IPS DF 6.9 (cell line): ENCODE measurements at regions not wholly inside any gene's neighbourhood (a gene's known extent, or its start where the extent isn't known, plus 50 kb on each side); places are given as distances from the start of the nearest gene placed in this dataset.

Experiments used
- DNase-seq: peaks from one replicate; pipeline ENCODE4 v3.0.0-alpha.2; 2013; ENCODE audit warnings: low read depth, low spot score
- H3K27ac ChIP-seq: one replicate; pipeline ENCODE4 v1.5.1; 2013; ENCODE audit warnings: low read length, control low read depth
- H3K27me3 ChIP-seq: 2 replicates; pipeline ENCODE4 v1.6.1; 2013; ENCODE audit warnings: mild to moderate bottlenecking, low read length; ENCODE audit not compliant: control insufficient read depth, insufficient read depth
- H3K36me3 ChIP-seq: 2 replicates; pipeline ENCODE4 v1.6.1; 2013; ENCODE audit warnings: low read length; ENCODE audit not compliant: control insufficient read depth, insufficient read depth
- H3K4me1 ChIP-seq: 2 replicates; pipeline ENCODE4 v1.6.1; 2013; ENCODE audit warnings: low read length; ENCODE audit not compliant: control insufficient read depth, insufficient read depth
- H3K4me3 ChIP-seq: 2 replicates; pipeline ENCODE4 v1.5.1; 2013; ENCODE audit warnings: mild to moderate bottlenecking, low read length
- H3K9me3 ChIP-seq: 2 replicates; pipeline ENCODE4 v1.6.1; 2013; ENCODE audit warnings: low read length, inconsistent platforms; ENCODE audit not compliant: control insufficient read depth, insufficient read depth
- WGBS: extraction: QIAGEN DNeasy Blood & Tissue Kit; methylation state at CpG from one replicate; pipeline ENCODE4 v1.1.7; 2013; ENCODE audit warnings: mixed read lengths, missing lambda C conversion rate; ENCODE audit not compliant: insufficient read length, insufficient coverage; 5-methylcytosine and 5-hydroxymethylcytosine counted together

DNA sequence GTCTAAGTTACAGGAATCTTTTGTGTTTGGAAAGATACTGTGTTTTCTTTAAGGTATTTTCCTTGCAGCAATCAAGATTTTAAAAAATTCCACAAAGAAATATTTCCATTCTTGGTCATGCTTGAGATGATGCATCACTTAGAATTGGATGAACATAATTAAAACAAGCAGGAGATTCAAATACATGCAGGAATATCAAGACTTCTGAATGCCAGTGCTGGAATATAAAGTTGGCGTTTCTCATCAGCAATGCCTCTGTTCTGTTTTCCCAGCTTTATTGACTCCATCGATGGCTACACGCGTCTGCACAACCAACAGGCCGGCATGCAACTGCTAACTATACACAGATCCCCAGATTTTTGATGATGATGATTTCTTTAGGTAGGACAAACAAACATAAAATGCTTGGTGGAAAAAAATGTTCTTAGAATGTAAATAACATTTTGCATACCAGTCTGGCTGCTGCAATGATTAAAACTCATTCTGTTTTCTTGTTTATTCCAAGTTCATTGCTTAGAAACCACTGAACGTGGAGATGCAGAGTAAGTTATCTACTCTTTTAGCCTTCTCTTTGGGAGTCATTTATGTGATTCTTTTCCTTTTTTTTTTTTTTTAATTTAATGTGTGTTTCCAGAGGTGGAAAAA, 91.3 kb upstream of the FAM171A1 start:
- Histone ChIP-seq H3K36me3 (no peaks in the 10 kb centered on the region), H3K27me3 (peaks cover 6% of the 10 kb centered on the region; the same call in 1 of the 2 replicates), H3K4me1 (no peaks in the 10 kb centered on the region), H3K9me3 (no peaks in the 10 kb centered on the region), H3K4me3 (no peak overlapping the region), H3K27ac (no peak overlapping the region)
- DNase-seq = no peak
- no CpG with 5 or more reads among the region's 6 CpGs for WGBS

DNA sequence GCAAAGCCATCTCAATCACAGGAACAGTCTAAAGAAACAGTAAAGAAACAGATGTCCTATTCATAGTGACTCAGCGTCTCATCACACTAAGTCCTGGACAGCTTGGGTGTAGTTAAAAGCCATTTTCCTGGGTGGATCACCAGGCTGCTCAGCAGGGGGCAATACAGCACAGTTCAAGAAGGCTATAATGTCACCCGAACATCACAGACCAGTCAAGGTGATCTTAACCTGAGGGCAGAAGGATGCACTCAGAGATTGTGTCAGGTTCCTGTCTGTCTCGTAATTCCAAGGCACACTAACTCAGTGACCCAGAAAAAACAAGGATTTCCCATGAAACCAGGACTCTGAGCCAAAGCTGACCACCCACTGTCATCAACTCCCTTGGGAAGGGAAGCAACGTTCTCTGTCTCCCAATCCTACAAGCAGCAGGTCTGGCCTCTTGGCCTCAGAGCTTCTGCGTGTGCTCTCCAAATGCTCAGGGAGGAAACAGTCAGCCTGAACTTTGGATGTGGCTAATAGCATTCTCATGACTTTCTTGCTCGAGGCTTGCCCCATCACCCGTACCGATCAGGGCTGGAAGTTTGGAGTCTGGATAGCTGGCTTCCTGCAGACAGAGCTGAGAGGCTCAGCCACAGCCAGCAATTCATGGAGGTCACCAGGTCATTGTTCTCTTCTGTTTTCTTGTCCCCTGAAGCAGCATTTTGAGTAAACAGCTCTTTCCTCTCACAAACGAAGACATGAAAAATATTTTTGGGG, 90.4 kb upstream of the FAM171A1 start:
- Histone ChIP-seq H3K27me3 (peaks cover 1% of the 10 kb centered on the region; the same call in 1 of the 2 replicates), H3K4me1 (no peaks in the 10 kb centered on the region), H3K4me3 (no peak overlapping the region), H3K36me3 (no peaks in the 10 kb centered on the region), H3K9me3 (no peaks in the 10 kb centered on the region), H3K27ac (no peak overlapping the region)
- DNase-seq = no peak
- WGBS = no CpG with 5 or more reads among the region's 9 CpGs

DNA sequence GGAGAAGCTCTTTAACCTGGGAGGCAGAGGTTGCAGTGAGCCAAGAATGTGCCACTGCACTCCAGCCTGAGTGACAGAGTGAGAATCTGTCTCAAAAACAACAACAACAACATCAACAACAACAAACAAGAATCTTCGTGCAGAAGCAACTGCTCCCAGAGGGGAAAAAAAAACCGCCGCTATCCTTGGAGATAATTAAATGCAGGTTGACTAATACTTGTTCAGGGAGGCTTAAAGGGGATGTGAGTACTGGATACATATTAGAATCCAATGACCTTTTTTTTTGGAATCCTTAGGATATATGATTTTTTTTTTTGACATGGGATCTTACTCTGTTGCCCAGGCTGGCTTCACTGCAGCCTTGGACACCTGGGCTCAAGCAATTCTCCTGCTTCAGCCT, 89.6 kb upstream of the FAM171A1 start:
- H3K9me3 ChIP-seq = no peaks in the 10 kb centered on the region
- peaks cover 1% of the 10 kb centered on the region; the same call in 1 of the 2 replicates for H3K27me3 ChIP-seq
- no CpG with 5 or more reads among the region's 3 CpGs for WGBS
- no peaks in the 10 kb centered on the region for H3K36me3 ChIP-seq
- no peaks in the 10 kb centered on the region for H3K4me1 ChIP-seq
- H3K27ac ChIP-seq = no peak overlapping the region
- no peak for DNase-seq
- no peak overlapping the region for H3K4me3 ChIP-seq

DNA sequence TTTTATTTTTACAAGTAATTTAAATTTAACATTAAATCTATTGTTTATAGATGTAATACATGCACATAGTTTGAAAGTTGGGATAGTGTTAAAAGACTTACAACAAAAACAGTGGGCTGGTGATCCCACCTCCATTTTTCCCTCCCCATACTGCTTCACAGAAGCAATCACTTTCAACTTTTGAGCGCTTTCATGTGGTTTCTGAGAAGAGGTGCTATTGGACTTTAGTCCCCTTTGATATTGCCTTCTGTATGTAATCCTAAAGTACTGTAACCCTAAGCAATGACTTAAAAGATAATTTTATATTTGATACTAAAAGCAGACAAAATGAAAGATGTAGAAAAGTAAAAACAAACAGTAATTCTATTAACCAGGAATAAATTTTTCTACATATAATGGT, 88.1 kb upstream of the FAM171A1 start:
- 0 out of 2 replicates have a peak, but pooled peaks cover 1% of the 10 kb centered on the region for H3K27me3 ChIP-seq

DNA sequence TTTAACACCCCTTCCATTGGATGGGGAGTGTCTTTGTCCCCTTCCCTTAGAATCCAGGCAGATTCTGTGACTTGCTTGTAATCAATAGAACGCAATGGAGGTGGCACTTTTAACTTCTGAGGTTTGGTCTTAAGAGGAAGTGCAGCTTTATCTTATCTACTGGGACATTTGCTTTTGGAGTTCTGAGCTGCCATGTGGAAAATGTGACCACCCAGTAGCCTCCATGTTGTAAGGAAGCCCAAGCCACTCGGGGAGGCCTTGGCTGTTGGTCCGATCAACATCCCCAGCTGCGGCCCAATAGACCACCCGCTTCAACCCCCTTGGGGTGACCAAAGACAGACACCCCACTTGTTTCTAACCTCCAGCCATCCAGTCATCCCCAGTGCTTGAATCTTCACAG, 86.3 kb upstream of the FAM171A1 start:
- no peaks in the 10 kb centered on the region; the same call in 1 of the 2 replicates for H3K4me1 ChIP-seq
- DNase-seq = no peak
- WGBS = no CpG with 5 or more reads among the region's 5 CpGs
- H3K9me3 ChIP-seq = no peaks in the 10 kb centered on the region
- no peak overlapping the region for H3K4me3 ChIP-seq
- no peak overlapping the region for H3K27ac ChIP-seq
- peaks cover under 1% of the 10 kb centered on the region; the same call in 1 of the 2 replicates for H3K27me3 ChIP-seq
- H3K36me3 ChIP-seq = no peaks in the 10 kb centered on the region

More for the DNA sequence above, 88.1 kb upstream of the FAM171A1 start:
- no peak for DNase-seq
- no peaks in the 10 kb centered on the region for H3K36me3 ChIP-seq
- no peak overlapping the region for H3K4me3 ChIP-seq
- no peaks in the 10 kb centered on the region for H3K4me1 ChIP-seq
- H3K27ac ChIP-seq = no peak overlapping the region
- H3K9me3 ChIP-seq = no peaks in the 10 kb centered on the region
- no CpG with 5 or more reads among the region's 1 CpG for WGBS

DNA sequence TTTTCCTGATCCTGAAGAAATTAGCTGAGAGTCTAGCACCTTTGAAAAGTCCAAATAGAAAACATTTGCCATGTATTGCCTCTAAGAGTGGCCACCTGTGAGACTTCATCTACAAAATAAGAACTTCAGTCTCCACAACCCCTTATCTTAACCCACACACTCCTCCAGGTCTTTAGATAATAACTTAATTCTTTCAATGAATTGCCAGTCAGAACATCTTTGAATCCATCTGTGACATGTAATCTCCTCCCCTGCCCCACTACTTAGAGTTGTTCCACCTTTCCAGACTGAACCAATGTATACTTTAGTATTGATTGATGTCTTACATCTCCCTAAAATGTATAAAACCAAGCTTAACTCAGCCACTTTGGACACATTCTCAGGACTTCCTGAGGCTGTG, 84.4 kb upstream of the FAM171A1 start:
- H3K27me3 ChIP-seq = peaks cover 2% of the 10 kb centered on the region; the same call in 1 of the 2 replicates
- no peaks in the 10 kb centered on the region for H3K9me3 ChIP-seq
- no peak overlapping the region for H3K27ac ChIP-seq
- H3K4me1 ChIP-seq = peaks cover 2% of the 10 kb centered on the region
- no peaks in the 10 kb centered on the region for H3K36me3 ChIP-seq
- no peak for DNase-seq
- H3K4me3 ChIP-seq = no peak overlapping the region

DNA sequence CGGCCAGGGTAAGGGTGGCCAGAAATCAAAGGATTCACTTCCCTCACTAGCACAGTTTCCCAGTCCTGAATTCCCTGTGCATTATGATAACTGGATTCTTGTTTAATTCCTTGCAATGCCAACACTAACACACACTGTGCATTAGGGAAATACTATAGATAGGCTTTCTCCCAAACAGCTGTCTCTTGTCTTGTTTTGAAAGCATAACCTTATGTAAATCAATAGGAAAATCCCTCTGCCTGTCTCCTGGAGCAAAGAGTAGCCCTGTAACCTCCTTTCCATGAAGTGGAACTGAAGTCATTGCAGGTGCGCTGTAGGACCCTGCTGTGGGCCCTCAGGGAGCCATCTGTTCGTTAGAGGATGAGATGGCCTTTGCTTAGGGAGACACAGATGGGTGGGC, 82.8 kb upstream of the FAM171A1 start:
- peaks cover 2% of the 10 kb centered on the region; the same call in 1 of the 2 replicates for H3K27me3 ChIP-seq
- no peak for DNase-seq
- no peaks in the 10 kb centered on the region for H3K36me3 ChIP-seq
- H3K4me3 ChIP-seq = no peak overlapping the region
- WGBS = no CpG with 5 or more reads among the region's 3 CpGs
- H3K27ac ChIP-seq = no peak overlapping the region
- H3K4me1 ChIP-seq = peaks cover 2% of the 10 kb centered on the region
- no peaks in the 10 kb centered on the region for H3K9me3 ChIP-seq

DNA sequence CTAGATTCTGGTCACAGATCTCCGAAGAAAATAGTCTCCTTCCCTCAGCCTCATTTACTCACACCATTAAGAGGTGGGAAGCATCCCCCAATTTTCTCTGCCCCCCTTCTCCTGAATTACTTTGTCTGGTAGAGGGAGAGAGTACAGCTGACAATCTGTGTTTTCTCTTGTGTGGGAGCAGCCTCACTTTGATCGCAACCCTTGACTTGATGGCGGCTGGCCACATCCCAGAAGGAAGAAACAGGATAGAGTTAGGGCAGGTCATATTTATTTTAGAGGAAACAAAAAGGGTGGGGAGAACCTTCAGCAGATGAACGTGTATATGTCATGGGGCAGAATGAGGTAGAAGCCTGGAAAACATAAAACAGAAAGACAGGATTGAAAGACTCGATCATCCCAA, 82.4 kb upstream of the FAM171A1 start:
- H3K4me3 ChIP-seq = no peak overlapping the region
- WGBS = no CpG with 5 or more reads among the region's 5 CpGs

DNA sequence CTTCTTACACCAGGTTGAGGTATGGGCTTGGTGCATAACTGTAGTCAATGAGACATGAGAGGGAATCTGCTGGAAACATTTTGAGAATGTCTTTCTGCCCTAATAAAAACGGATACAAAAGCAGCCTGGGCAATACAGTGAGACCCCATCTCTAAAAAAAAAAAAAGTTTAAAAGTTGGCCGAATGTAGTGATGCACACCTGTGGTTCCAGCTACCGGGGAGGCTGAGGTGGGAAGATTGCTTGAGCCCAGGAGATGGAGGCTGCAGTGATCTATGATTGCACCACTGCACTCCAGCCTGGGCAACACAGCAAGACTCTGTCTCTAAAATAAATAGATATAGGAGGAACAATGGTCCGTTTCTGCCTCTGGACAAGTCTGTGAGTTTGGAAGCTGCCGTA, 81.5 kb upstream of the FAM171A1 start:
- H3K4me1 ChIP-seq = peaks cover 2% of the 10 kb centered on the region
- WGBS = no CpG with 5 or more reads among the region's 5 CpGs
- H3K4me3 ChIP-seq = no peak overlapping the region
- H3K36me3 ChIP-seq = no peaks in the 10 kb centered on the region
- no peak overlapping the region for H3K27ac ChIP-seq
- DNase-seq = no peak
- H3K27me3 ChIP-seq = peaks cover 2% of the 10 kb centered on the region; the same call in 1 of the 2 replicates
- no peaks in the 10 kb centered on the region for H3K9me3 ChIP-seq

More for the DNA sequence above, 82.4 kb upstream of the FAM171A1 start:
- no peak overlapping the region for H3K27ac ChIP-seq
- H3K36me3 ChIP-seq = no peaks in the 10 kb centered on the region
- peaks cover 2% of the 10 kb centered on the region for H3K4me1 ChIP-seq
- H3K27me3 ChIP-seq = peaks cover 2% of the 10 kb centered on the region; the same call in 1 of the 2 replicates
- DNase-seq = no peak
- H3K9me3 ChIP-seq = no peaks in the 10 kb centered on the region

DNA sequence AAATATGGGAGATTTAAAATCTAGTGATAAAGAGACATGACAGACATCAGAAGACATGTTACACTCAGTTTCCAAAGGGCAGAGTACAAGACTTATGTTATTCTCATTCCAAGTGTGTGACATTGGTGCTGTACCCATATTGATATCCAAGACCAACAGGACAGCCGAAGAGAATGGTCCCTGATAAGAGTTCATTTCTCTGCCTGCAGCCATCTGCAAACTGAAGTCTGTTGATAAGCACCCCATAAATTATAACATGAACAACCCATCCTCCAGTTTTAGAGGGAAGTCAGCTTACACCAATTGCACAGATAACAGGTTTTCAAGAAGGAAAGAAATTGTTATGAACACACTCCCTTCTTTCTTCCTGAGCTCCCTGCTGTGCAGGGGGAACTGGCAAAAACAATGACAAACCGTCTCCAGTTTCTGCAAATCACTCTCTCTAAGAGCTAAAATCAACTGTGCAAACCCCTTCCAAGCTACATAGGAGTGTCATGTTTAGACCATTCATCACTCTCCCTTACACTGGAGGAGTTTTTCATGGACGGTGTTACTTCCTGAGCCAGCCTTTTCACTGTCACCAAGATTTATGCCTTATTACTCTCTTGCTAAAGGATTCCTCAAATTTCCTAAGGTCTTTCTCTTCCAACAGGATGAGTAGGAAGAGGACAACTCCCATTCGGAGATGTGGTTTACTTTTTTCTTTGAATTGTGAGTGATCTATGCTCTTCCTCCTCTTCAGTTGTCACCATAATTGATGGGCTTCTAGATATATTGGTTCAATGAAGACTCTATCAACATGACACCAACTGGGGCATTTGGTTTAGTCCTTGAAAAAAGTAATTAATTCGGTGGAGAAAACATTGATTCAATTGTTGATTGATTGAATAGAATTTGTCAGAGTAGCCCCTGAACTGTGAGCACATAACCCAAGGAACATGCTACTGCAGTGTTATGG, 80.3 kb upstream of the FAM171A1 start:
- no peak overlapping the region for H3K27ac ChIP-seq
- peaks cover 2% of the 10 kb centered on the region; the same call in 1 of the 2 replicates for H3K27me3 ChIP-seq
- no peak for DNase-seq
- H3K36me3 ChIP-seq = no peaks in the 10 kb centered on the region
- peaks cover 2% of the 10 kb centered on the region for H3K4me1 ChIP-seq
- 100% methylated on average over 1 of the region's 5 CpGs for WGBS
- H3K9me3 ChIP-seq = no peaks in the 10 kb centered on the region
- no peak overlapping the region for H3K4me3 ChIP-seq
